IMR-90 (cell line): ENCODE measurements at regions not wholly inside any gene's neighbourhood (a gene's known extent, or its start where the extent isn't known, plus 50 kb on each side); places are given as distances from the start of the nearest gene placed in this dataset.

ENCODE experiments used
- ATAC-seq: fragments of 200-7000 bp; cut with Tn5 transposase; 2 replicates; pipeline ENCODE4 v1.9.1; 2020; ENCODE audit warnings: low read depth, mild to moderate bottlenecking, moderate library complexity
- BruUV-seq: library from RNA; stranded (reverse); fragments of 400-500 nt; replicated peaks from 2 replicates; lab custom pipeline; 2021; lab: Mats Ljungman, UMichigan
- CTCF ChIA-PET: fragments of 300-600 bp; formaldehyde crosslinking; extraction: SDS; loops from one replicate; lab custom pipeline; 2021; ENCODE audit warnings: antibody characterized with exemption; lab: Yijun Ruan, JAX
- POLR2A ChIA-PET: fragments of 300-600 bp; sonication (Branson Sonifier 250); formaldehyde crosslinking; loops from one replicate; lab custom pipeline; 2022; ENCODE audit warnings: antibody characterized with exemption; ENCODE audit not compliant: unreplicated experiment; lab: Charles Lee
- DNase-seq: peaks from one replicate; pipeline ENCODE4 v3.0.0; 2013
- H2AFZ ChIP-seq: replicated peaks from 2 replicates; pipeline ENCODE3; 2013; ENCODE audit warnings: low read length, mild to moderate bottlenecking; ENCODE audit not compliant: poor library complexity
- H2AK5ac ChIP-seq: 2 replicates; pipeline ENCODE4 v1.6.1; 2013; ENCODE audit warnings: low read depth, low read length, inconsistent platforms
- H2AK9ac ChIP-seq: replicated peaks from 2 replicates; pipeline ENCODE3; 2013; ENCODE audit warnings: mild to moderate bottlenecking, low read depth, low read length, moderate library complexity; ENCODE audit not compliant: poor library complexity
- H2BK120ac ChIP-seq: 2 replicates; pipeline ENCODE4 v1.6.1; 2013; ENCODE audit warnings: low read depth, low read length, inconsistent platforms
- H2BK15ac ChIP-seq: 3 replicates; pipeline ENCODE4 v1.6.1; 2013; ENCODE audit warnings: low read depth, low read length, inconsistent platforms
- H2BK20ac ChIP-seq: 2 replicates; pipeline ENCODE4 v1.6.1; 2013; ENCODE audit warnings: low read depth, mild to moderate bottlenecking, inconsistent platforms, low read length, moderate library complexity
- H2BK5ac ChIP-seq: 2 replicates; pipeline ENCODE4 v1.6.1; 2013; ENCODE audit warnings: mild to moderate bottlenecking, low read depth, low read length, inconsistent platforms; ENCODE audit not compliant: poor library complexity, severe bottlenecking
- H3K14ac ChIP-seq: replicated peaks from 2 replicates; pipeline ENCODE4 v1.6.1; 2013; ENCODE audit warnings: low read depth, low read length, inconsistent platforms
- H3K18ac ChIP-seq: 2 replicates; pipeline ENCODE4 v1.6.1; 2013; ENCODE audit warnings: low read depth, low read length, control low read depth
- H3K23ac ChIP-seq: 2 replicates; pipeline ENCODE4 v1.6.1; 2013; ENCODE audit warnings: low read depth, low read length, inconsistent platforms
- H3K27ac ChIP-seq: 2 replicates; pipeline ENCODE4 v1.5.1; 2013; ENCODE audit warnings: mild to moderate bottlenecking, control low read depth, low read length; ENCODE audit not compliant: insufficient read depth
- H3K27me3 ChIP-seq: 2 replicates; pipeline ENCODE4 v1.6.1; 2013; ENCODE audit warnings: low read length; ENCODE audit not compliant: control insufficient read depth, insufficient read depth
- H3K36me3 ChIP-seq: 2 replicates; pipeline ENCODE4 v1.6.1; 2013; ENCODE audit warnings: low read length, mixed read lengths; ENCODE audit not compliant: control insufficient read depth, insufficient read depth
- H3K4ac ChIP-seq: 2 replicates; pipeline ENCODE4 v1.6.1; 2013; ENCODE audit warnings: low read depth, low read length, inconsistent platforms
- H3K4me1 ChIP-seq: 2 replicates; pipeline ENCODE4 v1.6.1; 2013; ENCODE audit warnings: low read length, mixed read lengths; ENCODE audit not compliant: control insufficient read depth, insufficient read depth
- H3K4me2 ChIP-seq: 2 replicates; pipeline ENCODE4 v1.6.1; 2013; ENCODE audit warnings: low read depth, mild to moderate bottlenecking, control low read depth, low read length, moderate library complexity
- H3K4me3 ChIP-seq: 2 replicates; pipeline ENCODE4 v1.5.1; 2013; ENCODE audit warnings: low read depth, mild to moderate bottlenecking, control low read depth, low read length, moderate library complexity; ENCODE audit not compliant: insufficient read depth
- H3K56ac ChIP-seq: 2 replicates; pipeline ENCODE4 v1.6.1; 2013; ENCODE audit warnings: low read length, inconsistent platforms; ENCODE audit not compliant: insufficient read depth; ENCODE audit errors: extremely low read depth
- H3K79me1 ChIP-seq, 2 experiments: 2 replicates each; pipeline ENCODE4 v1.6.1; 2013; ENCODE audit warnings: low read length in 2 of 2, inconsistent platforms in 1 of 2, low read depth in 1 of 2
- H3K9ac ChIP-seq: 2 replicates; pipeline ENCODE4 v1.6.1; 2013; ENCODE audit warnings: low read depth, low read length, control low read depth
- H3K9me1 ChIP-seq: 2 replicates; pipeline ENCODE4 v1.6.1; 2013; ENCODE audit warnings: low read length, inconsistent platforms; ENCODE audit not compliant: insufficient read depth
- H3K9me3 ChIP-seq: 2 replicates; pipeline ENCODE4 v1.6.1; 2013; ENCODE audit warnings: low read length; ENCODE audit not compliant: control insufficient read depth, insufficient read depth
- H4K20me1 ChIP-seq: 2 replicates; pipeline ENCODE4 v1.6.1; 2013; ENCODE audit warnings: low read length, inconsistent platforms; ENCODE audit not compliant: insufficient read depth
- H4K5ac ChIP-seq: 2 replicates; pipeline ENCODE4 v1.6.1; 2013; ENCODE audit warnings: mild to moderate bottlenecking, low read depth, low read length, control low read depth
- H4K8ac ChIP-seq, 2 experiments: 2 replicates each; pipeline ENCODE4 v1.6.1; 2013; ENCODE audit warnings: low read depth in 2 of 2, low read length in 2 of 2, control low read depth in 1 of 2, inconsistent platforms in 1 of 2
- H4K91ac ChIP-seq: 2 replicates; pipeline ENCODE4 v1.6.1; 2013; ENCODE audit warnings: low read depth, low read length, inconsistent platforms; ENCODE audit not compliant: insufficient read depth
- CEBPB ChIP-seq: IDR thresholded peaks from 2 replicates; pipeline ENCODE4 v1.6.1; 2012; ENCODE audit warnings: low read depth, low read length, improper control_type of control experiment
- MXI1 ChIP-seq: IDR thresholded peaks from 2 replicates; pipeline ENCODE4 v1.6.1; 2012; ENCODE audit warnings: low read depth, mild to moderate bottlenecking, low read length, moderate library complexity, borderline replicate concordance
- WGBS, 2 experiments: methylation state at CpG; one replicate each; pipeline versions ENCODE4 v1.1.5 to v1.1.7; 2013; ENCODE audit warnings: missing lambda C conversion rate in 2 of 2; ENCODE audit not compliant: insufficient read length in 1 of 2; ENCODE audit errors: extremely low coverage in 2 of 2; 5-methylcytosine and 5-hydroxymethylcytosine counted together
- dilution Hi-C: fragments of 300-500 bp; cut with HindIII; formaldehyde crosslinking; loops from one replicate; pipeline ENCODE4 v1.14.3; 2018; ENCODE audit warnings: low sequenced_read_pairs; ENCODE audit not compliant: unreplicated experiment
- in situ Hi-C: fragments of 300-500 bp; cut with MboI; formaldehyde crosslinking; loops from 3 replicates; pipeline ENCODE4 v1.14.3; 2019; ENCODE audit warnings: low sequenced_read_pairs, inconsistent platforms, mixed read lengths
- intact Hi-C: fragments of 100-400 bp; cut with micrococcal nuclease; formaldehyde crosslinking; loops from 2 replicates; pipeline ENCODE4 v1.10.0; 2022
- TF ChIP-seq, protein P1 (sequence below): fragments of 150-350 bp; IDR thresholded peaks from 2 replicates; pipeline ENCODE4 v1.6.1; 2017; ENCODE audit warnings: mild to moderate bottlenecking, antibody characterized with exemption, low read length, low read depth
- TF ChIP-seq, protein P2 (sequence below): fragments of 150-350 bp; IDR thresholded peaks from 2 replicates; pipeline ENCODE4 v1.6.1; 2016; ENCODE audit warnings: low read depth, mild to moderate bottlenecking, low read length, moderate library complexity, borderline replicate concordance
- TF ChIP-seq, protein P3 (sequence below): conservative IDR thresholded peaks from 2 replicates; pipeline ENCODE4 v1.5.1; 2012; ENCODE audit warnings: mild to moderate bottlenecking, low read depth, low read length, improper control_type of control experiment

DNA sequence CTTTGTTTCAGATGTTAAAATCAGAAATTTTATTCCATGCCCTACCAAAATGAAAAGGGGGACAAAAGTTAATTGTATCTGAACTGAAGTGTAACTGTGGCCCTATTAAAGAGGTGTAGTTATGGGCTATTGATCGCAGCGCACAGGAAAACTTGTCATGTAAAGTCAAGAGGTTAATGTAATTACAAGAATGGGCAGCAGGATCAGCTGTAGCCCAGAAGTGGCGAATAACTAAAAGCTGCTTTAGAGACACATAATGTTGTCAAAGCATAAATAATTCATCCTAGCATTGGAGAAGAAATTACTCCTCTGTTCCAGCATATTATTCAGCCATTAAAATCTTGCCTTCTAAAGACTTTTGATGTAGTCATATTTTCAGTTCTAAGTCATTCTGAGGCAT lies 211.8 kb downstream of the EPHA4 start:
- Histone ChIP-seq H3K79me1 (no peaks in the 10 kb centered on the region), H4K8ac (no peak overlapping the region), H3K9me1 (no peaks in the 10 kb centered on the region), H3K4ac (no peak overlapping the region), H3K36me3 (no peaks in the 10 kb centered on the region), H2BK20ac (no peak overlapping the region), H3K23ac (no peak overlapping the region), H2AK5ac (no peak overlapping the region), H3K9ac (no peak overlapping the region), H2BK120ac (no peak overlapping the region), H3K4me2 (no peak overlapping the region), H3K27ac (no peak overlapping the region), H2AK9ac (no peak overlapping the region), H2BK5ac (no peak overlapping the region), H3K56ac (no peak overlapping the region), H4K5ac (no peak overlapping the region), H3K27me3 (peaks cover 1% of the 10 kb centered on the region; the same call in 1 of the 2 replicates), H3K18ac (no peak overlapping the region), H3K9me3 (no peaks in the 10 kb centered on the region), H2BK15ac (no peak overlapping the region), H2AFZ (no peak overlapping the region), H3K4me1 (no peaks in the 10 kb centered on the region), H3K14ac (no peak overlapping the region), H3K4me3 (no peak overlapping the region), H4K20me1 (no peaks in the 10 kb centered on the region), H4K91ac (no peak overlapping the region)
- ChIA-PET POLR2A (interaction anchor here (0.6 kb wide), 1 partner anchor 87 kb away, joined by 3 read pairs; no protein-coding TSS in a partner anchor), CTCF (interaction anchor here (0.9 kb wide), 1 partner anchor 12 kb away, joined by 3 read pairs; no protein-coding TSS in a partner anchor)
- TF ChIP-seq MXI1 = no peak
- TF ChIP-seq, protein P1, sequence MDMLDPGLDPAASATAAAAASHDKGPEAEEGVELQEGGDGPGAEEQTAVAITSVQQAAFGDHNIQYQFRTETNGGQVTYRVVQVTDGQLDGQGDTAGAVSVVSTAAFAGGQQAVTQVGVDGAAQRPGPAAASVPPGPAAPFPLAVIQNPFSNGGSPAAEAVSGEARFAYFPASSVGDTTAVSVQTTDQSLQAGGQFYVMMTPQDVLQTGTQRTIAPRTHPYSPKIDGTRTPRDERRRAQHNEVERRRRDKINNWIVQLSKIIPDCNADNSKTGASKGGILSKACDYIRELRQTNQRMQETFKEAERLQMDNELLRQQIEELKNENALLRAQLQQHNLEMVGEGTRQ = no peak
- no peak for TF ChIP-seq CEBPB
- TF ChIP-seq, protein P2, sequence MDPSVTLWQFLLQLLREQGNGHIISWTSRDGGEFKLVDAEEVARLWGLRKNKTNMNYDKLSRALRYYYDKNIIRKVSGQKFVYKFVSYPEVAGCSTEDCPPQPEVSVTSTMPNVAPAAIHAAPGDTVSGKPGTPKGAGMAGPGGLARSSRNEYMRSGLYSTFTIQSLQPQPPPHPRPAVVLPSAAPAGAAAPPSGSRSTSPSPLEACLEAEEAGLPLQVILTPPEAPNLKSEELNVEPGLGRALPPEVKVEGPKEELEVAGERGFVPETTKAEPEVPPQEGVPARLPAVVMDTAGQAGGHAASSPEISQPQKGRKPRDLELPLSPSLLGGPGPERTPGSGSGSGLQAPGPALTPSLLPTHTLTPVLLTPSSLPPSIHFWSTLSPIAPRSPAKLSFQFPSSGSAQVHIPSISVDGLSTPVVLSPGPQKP = no peak
- TF ChIP-seq, protein P3, sequence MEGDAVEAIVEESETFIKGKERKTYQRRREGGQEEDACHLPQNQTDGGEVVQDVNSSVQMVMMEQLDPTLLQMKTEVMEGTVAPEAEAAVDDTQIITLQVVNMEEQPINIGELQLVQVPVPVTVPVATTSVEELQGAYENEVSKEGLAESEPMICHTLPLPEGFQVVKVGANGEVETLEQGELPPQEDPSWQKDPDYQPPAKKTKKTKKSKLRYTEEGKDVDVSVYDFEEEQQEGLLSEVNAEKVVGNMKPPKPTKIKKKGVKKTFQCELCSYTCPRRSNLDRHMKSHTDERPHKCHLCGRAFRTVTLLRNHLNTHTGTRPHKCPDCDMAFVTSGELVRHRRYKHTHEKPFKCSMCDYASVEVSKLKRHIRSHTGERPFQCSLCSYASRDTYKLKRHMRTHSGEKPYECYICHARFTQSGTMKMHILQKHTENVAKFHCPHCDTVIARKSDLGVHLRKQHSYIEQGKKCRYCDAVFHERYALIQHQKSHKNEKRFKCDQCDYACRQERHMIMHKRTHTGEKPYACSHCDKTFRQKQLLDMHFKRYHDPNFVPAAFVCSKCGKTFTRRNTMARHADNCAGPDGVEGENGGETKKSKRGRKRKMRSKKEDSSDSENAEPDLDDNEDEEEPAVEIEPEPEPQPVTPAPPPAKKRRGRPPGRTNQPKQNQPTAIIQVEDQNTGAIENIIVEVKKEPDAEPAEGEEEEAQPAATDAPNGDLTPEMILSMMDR = no peak
- no peak for DNase-seq
- ATAC-seq = no peak
- intact Hi-C loops (no loop called here), dilution Hi-C loops (no loop called here), in situ Hi-C loops (no loop called here)
- no CpG with 5 or more reads among the region's 3 CpGs for WGBS, 2 experiments
- no TSS peak for BruUV-seq
